ENCODE measurements at regions not wholly inside any gene's neighbourhood (a gene's known extent, or its start where the extent isn't known, plus 50 kb on each side); places are given as distances from the start of the nearest gene placed in this dataset.
"Not testable (repeated sequence)": the region's sequence is repeated elsewhere in the genome, so short reads cannot be mapped to it uniquely, and the experiment has no call there.

DNA sequence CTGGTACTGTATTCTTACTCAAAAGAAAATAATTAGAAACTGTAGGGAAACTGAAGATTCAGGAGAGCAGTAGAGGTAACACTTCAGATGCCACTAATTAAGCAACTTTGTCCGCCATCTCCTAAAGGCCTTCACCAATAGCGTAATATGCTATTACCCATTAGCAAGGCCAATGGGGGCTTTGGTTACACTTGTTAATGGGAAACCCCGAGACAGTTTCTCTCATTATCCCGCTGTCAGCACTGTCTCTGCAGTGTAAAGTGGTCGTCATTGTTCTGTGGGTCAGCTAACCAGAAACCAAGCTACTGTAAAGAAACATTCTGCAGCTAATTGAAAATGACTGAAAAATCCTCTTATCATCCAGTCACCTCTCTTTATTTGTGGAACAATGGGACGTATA is 468.0 kb upstream of the POU3F2 start:
- DNase-seq, result no peak

DNA sequence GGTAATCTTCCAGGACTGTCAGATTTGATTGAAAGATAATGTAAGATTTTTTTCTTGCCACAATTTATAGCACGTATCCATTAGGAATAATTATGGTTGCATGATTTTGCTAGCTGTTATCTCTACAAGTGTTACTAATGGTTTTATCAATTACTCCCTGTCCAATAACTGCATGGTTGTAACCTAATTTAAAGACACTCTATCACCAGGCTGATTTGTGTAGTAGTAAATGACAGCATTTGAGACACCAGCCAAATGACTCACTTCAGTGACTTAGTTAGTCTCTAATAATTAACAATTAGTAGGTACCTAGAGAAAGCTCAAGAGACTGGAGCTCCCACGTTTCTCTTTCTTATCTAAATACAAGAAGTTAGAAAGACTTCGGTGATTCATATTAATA is 453.8 kb upstream of the POU3F2 start:
- no peak for DNase-seq

DNA sequence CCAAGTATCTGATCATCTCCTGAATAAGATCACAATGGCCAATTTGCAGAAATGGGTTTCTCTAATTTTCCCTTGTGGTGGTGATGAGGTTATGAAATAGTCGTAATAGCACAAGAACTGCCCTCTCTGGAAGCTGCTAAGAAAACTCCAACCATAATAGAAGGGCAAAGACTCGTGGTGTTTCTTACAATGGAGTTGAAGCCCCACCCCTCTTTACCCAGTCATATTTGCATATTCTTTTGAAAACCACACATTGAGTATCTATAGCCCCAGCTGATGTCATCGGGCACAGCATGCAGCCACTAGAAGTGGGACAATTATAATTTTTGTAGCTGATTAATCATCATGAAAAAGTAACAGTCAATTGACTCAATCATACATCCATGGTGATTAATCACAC is 452.1 kb upstream of the POU3F2 start:
- no peak for DNase-seq

DNA sequence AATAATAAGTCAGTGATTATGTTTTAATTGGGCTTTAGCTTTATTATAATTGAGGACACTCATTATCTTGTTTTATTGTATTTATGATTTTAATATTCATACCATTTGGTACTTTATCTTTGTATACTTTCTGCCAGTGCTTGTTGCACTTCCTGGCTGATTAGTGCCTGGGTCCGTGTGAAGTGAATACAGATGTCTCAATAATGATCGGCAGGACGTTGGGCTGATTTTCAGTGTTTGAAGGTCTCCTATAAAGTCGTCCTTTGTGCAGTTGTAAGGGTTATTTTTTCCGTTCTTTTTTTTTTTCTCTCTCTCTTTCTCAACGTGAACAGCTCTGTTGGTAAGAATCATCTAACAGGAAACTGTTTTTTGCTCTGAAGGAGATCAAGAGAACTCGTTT is 450.0 kb upstream of the POU3F2 start:
- no peak for DNase-seq

DNA sequence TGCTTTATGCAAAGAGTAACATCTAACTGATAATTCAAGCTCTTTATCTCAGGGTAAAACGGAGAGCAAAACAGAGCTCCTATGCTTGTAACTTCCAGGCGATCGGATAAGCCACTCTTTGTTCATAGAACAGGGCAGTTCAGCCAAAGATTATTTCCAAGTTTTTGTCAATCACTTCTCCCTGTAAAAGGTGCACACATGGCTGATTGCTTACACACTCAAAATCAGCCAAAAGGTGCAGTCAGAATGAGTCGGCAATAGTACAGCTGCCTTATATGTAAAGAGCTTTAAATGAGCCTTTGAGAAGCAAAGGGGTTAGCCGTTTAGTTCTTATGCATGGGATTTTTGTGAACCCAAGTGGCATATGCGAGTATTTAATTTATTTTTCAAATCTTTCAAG is 449.6 kb upstream of the POU3F2 start:
- DNase-seq, result no peak

DNA sequence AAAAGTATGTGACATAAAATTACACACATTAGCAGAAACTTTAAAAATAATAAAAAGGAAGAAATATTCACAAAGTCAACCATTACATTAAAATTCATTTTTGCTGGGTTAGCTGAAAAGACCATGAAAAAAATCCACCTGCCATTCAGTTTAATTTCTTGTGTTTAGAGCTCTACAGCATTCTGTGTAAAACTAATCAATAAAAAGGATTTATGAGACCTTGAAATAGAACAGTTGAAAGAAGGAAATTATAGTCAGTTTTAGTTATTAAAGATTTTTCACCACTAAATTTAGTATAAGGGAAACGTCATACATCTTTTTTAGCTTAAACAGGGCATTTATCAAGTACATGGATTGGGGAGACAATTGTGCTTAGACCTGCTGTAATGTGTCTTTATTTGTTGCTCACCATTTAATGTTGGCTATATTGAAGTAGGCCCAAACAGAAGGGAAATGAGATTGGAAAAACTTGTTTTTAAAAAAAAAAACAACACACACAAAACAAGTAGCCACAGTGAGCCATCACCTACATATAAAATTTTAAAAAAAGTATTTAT is 438.7 kb upstream of the POU3F2 start:
- DNase-seq, result no peak

DNA sequence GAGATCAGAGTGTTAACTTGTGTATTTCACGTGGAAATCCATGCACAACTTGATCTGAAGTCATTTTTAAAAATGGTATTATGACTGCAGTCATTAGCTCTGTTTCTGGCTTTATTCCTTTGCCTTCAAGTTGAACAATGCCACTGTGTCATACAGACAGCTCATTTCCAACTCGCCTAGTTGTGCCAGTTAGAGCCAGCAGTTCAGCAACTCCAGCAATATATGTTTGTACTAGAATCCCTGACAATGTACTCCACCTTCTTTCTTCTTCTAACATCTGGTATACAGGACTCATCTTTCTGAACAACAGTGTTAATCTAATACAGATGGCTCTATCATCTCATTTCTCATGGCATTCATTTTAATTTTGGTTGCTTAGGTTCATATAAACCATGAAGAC is 418.3 kb upstream of the POU3F2 start:
- DNase-seq, result no peak

DNA sequence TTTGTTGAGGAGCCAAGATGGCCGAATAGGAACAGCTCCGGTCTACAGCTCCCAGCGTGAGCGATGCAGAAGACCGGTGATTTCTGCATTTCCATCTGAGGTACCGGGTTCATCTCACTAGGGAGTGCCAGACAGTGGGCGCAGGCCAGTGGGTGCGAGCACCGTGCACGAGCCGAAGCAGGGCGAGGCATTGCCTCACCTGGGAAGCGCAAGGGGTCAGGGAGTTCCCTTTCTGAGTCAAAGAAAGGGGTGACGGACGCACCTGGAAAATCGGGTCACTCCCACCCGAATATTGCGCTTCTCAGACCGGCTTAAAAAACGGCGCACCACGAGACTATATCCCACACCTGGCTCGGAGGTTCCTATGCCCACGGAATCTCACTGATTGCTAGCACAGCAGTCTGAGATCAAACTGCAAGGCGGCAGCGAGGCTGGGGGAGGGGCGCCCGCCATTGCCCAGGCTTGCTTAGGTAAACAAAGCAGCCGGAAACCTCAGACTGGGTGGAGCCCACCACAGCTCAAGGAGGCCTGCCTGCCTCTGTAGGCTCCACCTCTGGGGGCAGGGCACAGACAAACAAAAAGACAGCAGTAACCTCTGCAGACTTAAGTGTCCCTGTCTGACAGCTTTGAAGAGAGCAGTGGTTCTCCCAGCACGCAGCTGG is 417.7 kb upstream of the POU3F2 start:
- DNase-seq, result not testable (repeated sequence)

DNA sequence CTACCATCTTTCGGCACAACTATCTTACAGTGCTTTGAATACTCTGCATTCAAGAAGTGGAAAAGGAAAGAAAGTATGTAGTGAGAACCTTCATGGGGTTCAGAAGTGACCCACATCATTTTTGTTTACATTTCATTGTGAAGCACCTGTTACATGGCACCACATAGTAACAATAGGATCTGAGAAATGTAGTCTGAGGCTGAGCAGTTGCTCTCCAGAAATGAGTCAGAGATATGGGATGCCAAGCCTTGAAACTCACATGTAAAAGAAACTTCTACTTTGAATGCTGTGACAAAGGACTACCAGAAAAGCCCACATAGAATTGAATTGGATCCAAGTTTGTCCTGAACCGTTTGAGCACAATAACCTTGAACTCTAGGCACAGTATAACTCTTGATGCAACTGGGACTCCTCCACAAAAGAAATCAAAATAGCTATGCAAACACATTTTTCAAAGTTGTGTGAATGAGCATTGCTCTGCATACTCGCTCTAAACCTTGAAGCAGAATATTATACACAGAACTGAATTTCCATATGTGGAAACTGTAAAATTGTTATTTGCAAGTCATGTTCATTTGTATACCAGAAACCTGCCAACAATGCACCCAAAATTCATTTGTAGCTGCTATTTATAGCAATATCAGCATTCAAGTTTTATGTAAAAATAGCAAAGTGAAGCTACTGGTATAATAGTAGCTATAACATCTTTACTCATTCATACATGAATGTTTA is 400.9 kb upstream of the POU3F2 start:
- no peak for DNase-seq

DNA sequence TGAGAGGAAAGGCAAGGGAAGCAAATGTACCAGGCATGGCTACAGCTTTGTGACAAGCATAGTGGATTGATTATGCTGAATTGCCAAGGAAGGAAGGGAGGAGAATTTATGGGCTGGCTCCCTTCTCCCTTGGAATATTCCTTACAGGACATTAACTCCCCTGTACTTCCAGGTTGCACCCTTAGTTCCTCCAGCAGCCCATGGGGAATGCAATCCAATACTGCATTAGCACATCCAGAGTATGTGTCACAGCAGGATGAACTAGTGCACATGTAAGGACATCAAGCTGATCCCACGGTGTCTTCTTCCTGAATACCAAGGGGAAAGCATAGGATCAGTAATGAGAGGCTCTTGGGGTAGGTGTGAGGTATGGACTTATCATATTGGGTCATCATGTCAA is 390.7 kb upstream of the POU3F2 start:
- no peak for DNase-seq

DNA sequence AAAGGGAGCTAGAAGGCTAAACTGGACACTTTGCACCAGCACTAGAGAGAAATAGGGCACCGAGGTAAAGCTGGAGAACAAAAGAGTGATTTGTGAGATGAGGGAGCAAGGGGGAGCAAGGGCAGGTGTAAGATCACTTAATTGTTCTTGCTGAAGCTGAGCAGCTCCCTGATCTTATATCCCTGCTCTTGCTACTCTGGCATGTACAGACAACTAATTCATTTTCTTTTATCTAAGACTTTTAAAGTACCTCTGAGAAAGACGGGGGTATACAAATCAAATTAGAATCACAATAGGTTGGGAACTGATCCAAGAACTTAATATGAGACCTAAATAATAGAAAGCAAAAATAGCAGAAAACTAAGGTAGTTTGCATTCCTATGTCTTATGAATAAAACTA is 381.7 kb upstream of the POU3F2 start:
- DNase-seq, result no peak

DNA sequence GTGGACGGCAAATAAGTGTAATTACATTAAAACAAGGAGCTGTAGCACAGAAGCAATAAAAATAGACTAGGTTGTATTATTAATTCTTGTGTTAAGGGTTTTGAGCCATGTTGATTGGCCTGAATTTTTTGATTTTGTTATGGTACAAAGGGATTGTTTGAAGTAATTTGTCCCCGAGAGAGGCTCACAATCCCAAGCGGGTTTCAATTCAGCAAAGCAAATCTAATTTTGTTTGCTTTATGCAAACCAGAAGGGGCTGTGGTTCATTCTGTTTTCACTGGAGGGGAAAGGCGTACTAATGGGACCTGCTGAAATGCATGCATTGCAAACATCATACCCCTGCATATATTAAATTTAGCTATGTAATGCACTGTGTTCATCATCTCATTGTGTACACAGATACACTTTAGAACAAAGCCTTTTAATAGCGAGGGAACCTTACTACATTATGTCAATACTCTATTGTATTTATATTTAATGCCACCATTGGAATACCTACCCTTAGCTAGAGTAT is 379.5 kb upstream of the POU3F2 start:
- DNase-seq, result no peak

DNA sequence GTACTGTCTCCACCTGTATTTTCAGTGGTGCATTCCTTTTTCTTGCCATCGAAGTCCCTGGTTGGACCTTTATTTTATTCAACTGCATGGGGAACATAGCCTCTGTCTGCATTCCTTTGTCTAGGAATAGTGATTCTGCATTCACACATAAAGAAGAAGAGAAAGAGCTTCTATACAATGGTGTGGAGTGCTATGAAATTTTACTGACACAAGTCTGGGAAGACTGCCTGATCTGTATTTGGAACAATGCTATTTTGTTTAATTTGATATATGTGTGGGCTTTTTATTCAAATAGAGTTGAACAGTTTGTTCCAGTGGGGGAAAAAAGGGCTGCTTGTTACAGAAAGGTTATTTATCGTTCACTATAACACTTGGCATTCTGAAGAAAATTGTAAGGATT is 375.7 kb upstream of the POU3F2 start:
- DNase-seq, result no peak

DNA sequence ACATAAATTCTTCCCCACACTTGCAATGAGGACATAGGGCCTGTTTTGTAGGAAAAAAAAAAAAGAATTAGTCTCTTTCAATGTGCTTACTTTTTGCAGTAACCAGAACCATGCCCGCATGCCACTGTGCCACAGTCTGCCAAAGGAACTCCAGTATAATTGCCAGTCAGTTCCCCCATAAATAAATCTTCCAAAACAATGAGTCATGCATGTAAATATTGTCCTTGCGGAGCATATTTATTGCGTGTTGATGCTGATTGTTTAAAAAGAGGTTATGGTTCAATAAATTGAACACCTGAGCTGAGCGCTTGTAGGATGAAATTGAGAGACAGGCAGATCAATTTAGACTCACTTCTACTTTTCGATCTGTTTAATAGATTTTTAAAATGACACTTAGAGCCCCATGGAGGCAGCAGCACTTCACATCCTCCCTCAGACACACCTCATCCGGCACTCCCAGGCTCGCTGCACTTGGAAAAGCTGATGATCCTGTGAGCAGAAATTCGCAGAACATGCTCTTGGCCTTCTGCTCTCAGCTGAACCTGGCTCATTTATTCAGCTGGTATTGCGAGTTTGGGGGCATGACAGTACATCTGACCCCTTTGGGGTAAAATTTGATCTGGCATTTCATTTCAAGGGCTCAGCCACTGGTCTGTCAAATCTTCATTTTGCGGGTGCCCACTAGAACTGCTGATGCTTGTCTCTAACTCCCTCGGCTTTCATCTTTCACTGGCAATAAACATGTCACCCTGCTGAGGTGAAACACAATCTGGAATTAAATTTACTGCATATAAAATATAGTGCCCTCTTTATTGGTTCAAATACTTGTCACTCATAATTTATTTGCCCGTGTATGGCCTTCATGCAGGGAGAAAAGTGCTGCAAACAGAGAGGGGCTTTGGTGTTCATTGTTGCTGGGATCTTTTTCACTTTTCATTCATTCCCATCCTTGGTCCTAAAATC is 371.1 kb upstream of the POU3F2 start:
- no peak for DNase-seq

DNA sequence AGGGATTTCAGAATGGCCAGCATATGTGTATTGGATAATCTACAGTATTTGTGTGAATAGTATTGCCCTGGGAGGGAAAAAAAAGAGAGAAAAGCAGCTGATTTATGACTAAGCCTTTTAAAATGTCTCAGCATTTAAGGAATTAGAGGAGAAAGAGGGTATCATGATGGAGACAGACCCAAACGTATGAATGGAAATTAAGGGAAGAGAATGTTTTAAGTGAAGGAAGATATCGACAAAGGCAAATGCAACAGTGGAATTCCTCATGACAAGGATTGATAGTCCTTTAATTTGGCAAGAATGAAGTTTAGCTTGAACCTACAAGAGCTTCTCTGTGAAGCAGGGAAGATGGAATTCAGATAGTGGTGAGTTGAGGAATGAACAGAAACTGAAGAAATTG is 367.3 kb upstream of the POU3F2 start:
- DNase-seq, result no peak

DNA sequence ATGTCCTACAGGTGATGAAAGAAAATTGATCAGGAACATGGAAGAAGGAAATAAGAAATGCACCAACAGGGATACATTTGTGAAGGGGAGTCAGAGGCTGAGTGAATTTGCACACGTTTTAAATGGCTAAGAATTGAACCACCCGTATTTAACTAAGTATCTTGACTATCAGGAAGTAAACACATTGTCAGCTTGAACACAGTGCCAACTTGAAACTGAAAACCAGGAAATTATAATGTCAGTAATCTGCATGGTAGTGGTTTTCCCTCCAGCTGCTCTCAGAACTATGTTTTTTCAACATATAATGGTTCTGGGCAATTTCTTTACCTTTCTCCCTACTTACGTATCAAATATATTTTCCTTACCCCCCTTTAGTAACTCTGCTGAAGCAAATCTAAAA is 366.5 kb upstream of the POU3F2 start:
- DNase-seq, result no peak

DNA sequence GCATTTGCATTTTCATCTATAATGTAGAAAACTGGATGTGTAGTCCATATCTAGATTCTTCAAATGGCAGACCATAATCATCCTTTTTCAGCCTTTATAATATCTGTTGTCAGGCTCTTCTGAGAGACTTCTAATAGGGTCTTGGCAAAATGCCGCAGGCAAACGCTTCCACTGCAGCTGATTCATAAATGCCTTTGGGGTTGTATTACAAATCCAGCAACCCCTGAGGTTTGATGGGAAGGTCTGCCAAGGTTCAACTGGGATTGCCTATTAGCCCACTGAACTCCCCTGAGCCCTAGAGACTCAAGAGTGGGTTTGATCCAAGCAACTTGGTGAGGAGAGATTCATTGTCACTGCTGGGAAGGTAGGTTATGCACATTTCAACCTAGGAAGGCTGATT is 365.2 kb upstream of the POU3F2 start:
- no peak for DNase-seq

DNA sequence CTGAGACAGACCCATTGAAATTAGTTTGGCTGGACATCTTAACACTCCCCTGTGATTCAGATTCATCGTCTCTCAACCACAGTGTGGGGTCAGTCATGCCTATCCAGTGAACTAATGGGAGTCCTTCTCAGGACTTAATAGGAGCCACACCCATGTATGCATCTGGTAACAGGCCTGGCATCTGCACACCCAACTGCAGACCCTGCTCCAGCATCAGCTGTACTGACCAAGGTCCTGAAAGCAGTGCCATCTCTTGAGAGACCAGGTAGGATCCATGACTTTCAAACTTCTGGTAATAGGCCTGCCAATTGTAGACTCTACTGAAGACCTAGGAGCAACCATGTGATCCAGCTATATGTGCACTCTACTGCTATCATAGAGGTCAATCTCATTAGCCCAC is 363.6 kb upstream of the POU3F2 start:
- DNase-seq, result no peak

DNA sequence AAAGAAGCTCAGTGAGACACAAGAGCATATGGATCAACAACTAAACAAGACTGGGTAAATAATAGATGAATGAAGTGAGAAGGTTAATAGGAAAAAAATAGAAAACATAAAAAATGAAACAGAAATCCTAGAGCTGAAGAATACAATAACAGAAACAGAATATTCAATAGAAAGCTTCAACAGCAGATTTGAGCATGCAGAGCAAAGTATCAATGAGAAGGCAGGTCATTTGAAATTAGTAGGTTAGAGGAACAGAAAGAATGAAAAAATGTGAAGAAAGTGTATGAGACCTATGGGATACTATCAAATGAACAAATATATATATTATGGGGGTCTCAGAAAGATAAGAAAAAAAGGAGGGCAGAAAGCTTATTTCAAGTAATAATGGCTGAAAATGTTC is 362.9 kb upstream of the POU3F2 start:
- DNase-seq, result no peak

DNA sequence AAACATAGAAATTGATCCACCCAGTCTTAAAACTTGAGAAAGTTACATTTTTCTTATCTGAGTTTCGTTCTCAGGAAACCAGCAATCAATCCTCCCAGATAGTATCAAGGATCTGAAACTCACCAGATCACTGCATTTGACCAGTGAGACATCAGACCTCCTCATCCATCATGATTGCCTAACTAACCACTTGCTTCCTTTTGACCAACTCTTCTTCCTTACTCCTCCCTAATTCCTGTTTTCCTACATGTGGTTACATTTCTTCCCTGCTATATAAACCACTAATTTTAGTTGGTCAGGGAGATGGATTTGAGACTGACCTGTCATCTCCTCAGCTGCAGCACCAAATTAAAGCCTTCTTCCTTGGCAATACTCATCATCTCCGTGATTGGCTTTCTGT is 357.1 kb upstream of the POU3F2 start:
- no peak for DNase-seq

DNA sequence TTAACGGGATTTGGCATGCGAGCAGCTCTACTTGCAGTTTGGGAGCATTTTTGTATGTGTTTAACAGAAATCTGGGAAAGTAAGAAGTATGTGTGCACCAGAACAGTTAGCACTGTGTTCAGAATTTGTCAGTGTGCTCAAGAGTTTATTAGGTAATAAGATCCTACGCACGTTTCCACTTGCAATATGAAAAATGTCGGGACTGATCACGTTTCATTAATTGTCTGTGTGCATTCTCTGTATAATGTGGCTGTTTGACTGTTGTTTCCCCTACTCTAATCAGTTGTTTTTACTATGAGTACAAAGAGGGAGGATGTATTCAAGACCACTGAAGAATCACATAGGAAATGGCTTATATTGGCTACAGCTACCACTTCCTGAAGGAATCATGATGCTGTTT is 349.7 kb upstream of the POU3F2 start:
- no peak for DNase-seq

DNA sequence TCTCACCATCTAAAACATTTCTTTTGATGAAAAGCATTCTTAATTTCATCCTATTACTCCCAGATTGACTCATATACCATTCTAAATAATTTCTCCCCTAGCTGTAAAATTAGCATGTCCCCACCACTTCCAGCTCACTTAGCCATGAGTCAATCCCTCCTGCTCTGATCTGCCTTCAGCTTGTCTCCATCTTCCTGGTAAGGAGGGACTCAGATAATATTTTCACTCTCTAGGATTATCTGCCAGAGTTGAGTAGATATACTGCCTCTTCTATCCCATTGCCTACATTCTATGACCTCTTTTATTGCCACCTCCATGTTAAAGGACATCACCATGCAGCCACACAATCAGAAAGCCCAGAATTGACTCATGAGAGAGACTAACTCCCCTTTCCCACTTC is 348.8 kb upstream of the POU3F2 start:
- no peak for DNase-seq

DNA sequence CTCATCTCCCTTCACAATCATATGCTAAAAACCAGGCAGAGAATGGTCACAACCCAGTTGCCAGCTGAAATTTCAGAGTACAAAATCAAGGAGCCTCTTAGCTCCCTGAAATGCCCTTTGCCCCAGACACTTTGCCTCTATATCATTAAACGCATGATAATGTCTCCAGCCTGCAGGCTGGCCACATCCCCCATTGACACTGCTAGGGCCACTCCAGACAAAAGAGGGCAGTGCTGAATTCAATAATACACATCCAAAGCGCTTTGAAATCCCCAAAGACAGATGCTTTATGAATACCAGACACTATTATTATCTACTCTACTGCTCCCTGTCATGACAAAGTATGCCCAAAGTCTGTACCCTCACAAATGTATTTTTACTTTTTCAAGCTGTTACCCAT is 348.3 kb upstream of the POU3F2 start:
- no peak for DNase-seq

Data from HCEC 1CT (cell line).